Endometrium (tissue), 2 donors: ENCODE measurements at regions not wholly inside any gene's neighbourhood (a gene's known extent, or its start where the extent isn't known, plus 50 kb on each side); places are given as distances from the start of the nearest gene placed in this dataset.

Experiments used
- FAIRE-seq: peaks from 2 replicates; lab custom pipeline; 2012; peaks lifted over from hg19 to GRCh38; lab: Jason Lieb, UNC
- donor health status: control.
- donor health status: control.

DNA sequence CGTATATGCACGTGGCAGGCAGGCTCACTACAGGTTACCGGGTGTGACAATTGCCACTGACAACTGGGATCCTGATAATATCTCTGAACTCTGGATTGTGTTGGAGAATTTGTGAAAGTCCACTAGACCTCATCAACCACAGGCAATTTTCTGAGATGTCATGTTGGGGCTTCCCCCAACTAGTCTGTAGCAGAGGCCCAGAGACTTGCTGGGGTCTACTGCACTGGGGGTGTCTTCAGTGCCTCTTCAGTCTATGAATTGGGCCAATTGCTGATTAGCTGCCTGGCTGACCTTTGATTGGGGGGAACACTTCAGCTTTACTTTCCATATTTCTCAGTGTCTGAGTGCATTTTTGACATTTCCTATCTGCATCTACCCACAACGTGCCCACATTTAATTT, 201.5 kb downstream of the MTX2 start:
- no peak for FAIRE-seq

DNA sequence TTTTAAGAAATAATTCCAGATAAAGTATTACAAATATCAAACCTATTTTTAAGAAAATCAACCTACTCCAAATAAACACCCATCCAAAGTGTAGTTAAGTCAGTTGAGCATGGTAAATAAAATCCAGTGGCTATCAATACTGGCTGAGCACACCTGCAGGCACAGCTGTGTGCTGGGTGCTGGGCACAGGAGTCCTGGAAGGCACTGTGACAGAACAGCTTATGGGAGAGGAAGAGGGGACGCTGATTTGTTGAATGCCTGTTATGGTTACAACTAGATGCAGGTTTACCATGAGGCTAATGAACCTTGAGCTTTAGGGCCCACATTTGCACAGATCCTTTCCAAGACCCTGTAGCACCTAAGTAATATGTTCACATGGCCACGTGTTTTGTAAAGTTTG, 202.7 kb downstream of the MTX2 start:
- FAIRE-seq, result no peak

DNA sequence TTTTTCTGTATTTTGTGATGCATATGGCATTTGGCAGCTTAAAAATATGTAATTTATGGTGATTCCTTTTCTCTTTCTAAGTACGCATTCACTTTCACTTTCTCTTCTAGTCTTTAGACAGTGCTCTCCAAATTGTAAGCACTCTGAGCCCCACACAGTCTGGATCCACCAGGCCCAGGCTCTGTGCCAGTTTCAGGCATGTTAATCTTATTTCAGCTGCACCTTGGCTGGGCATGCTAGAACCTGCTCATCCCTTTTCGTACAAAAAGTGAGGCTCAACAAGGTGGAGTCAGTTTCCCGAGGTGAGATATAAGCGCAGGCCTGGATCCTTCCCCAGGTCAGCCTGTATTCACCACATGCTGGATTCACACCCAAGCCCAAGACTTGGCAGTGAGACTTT, 203.9 kb downstream of the MTX2 start:
- no peak for FAIRE-seq

DNA sequence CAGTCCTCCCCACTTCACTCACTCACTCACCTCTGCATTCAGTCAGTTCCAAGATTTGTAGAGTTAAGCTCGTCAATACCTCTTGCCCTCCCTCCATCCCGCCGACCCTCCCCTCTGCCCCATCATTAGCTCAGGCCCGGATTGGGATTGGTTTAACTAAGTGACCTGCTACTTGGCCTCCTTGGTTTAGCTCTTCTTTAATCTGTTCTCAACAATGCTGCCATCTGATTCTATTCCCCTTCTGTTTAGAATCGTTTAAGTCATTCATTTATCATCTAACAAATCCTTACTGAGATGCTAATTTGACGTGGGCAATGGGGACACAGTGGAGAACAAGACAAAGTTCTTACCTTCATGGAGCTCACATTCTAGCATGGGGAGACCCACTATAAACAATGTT, 204.6 kb downstream of the MTX2 start:
- no peak for FAIRE-seq

DNA sequence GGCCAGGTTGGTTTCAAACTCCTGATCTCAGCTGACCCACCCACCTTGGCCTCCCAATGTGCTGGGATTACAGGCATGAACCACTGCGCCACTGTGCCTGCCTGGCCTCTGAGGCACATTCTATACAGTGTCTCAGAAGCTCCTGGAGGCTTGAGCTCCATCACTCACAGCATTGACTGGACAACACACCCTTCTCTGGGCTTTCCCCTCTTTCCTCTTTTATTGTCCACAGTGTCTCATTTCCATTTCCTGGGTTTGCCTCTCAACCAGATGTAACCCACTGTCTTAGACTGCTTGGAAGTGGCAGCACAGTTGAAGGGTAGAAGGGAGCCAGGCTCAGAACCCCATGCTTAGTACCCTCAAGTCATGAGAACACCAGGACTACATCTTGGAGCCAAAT, 208.1 kb downstream of the MTX2 start:
- FAIRE-seq, result no peak

DNA sequence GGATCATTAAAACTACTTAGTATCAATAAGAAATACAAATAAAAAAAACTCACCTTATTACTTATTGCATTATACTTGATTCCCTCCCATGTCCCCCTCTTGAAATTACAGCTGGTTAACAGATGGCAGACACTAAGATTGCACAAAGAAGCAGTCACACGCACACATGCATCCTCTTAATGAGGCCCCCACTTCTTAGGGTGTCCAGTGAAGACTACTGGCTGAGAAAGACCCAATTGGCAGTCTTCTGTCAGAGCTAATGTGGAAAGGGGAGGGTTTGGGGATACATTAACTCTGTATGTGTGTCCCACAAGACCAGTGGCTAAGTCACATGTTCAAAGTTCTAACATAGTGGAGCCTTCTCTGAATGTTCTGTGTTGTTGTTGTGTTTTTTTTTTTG, 210.7 kb downstream of the MTX2 start:
- FAIRE-seq, result no peak

DNA sequence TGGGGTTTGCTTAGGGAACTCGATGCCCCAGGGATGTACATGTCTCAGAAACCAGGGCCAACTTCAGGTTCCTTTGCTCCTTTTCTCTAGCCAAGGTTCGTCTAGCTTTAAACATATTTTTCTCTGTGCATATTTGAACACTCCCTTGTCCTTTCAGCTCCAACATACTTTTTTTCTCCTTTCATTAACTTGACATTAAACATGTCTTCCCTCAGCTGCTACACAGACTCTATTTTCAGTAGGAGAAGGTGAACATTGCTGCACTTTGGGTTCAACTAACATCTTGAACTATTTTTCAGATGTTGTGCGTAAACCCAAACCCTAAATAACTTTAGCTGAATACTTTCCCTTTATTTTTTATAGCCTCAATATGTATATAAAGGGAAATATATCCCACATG, 212.9 kb downstream of the MTX2 start:
- peak; percentile 80 for FAIRE-seq

DNA sequence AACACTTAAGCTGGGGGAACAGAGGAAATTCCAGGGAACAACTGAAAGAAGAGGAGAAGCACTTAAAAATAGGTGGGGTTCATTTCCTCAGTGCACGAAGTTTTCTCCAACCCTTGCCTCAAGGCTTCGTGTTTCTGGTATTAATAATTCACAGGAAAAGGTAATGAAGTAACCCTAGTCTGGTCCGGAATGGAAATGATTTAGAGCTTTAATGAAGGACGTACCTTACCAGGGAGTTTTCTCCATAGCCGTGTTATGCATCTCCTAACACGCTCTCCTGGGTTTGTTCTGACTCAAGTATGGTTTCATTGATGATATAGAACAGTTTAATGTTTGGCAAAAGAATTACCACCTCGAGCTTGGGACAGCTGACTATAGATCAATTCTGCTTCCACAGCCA, 214.2 kb downstream of the MTX2 start:
- no peak for FAIRE-seq

DNA sequence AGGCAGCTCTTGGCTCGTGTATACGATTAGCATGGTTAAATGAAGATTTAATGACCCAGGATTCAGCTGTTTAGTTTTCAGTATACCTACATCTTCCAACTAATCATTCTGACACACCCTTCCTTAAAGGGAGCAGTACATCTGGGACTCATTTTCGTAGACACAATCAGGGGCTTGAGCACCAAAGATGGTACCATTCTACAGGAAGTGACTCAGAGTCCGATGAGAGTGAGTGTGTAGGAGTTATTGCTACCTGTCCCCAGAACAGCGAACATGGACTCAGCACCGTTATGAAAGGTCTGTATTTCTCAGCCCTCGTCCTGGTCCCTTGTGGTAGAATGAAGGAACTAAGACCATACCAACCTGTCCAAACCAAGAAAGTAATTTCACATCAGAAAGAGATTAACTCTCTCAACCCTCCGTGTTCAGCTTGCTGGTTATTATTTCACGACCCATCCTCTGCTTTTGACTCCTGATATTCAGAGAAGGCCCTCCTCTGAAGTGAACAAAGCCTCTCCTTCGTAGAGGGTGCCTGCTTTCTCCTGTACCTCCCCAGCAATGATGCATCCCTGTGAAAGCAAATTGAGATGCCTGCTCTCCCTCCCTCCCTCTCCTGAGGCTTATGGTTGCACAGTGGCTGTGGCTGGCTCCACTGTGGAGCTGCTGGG, 214.8 kb downstream of the MTX2 start:
- no peak for FAIRE-seq

DNA sequence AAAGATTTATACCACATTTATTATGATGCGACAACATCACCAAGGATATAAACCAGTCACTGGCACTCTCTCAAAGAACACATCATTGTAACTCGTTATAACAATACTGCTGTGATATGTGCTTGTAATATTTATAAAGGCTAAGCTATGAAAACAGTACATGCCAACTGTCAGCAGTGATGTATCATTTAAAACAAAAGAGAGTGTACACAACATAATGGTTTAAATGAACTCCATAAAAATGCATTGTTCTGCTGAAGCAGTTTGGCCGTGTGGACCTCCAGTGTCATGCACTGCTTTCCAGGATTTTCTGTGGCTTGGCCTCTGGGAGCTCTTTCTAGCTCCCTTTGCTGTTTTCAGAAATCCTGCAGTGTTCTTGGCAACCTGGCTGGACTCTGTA, 215.6 kb downstream of the MTX2 start:
- no peak for FAIRE-seq

DNA sequence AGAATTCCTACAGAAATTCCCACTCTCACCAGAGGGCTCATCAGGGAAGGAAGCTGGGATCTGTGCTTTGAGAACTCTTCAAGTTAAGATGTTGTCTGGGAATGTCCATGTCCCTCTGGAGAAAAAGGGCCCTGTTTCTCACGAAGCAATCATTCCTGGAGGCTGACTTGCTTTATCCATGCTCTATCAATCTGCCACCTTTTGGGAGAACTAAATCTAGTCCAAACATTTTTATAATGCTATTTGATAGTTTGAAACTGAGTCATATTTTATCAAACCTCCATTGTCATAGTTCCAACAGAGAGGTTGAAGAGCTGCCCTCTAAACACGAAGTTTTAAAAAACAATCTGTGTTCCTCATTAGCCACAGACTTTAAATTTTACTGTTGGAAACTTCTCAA, 219.2 kb downstream of the MTX2 start:
- FAIRE-seq, result no peak

DNA sequence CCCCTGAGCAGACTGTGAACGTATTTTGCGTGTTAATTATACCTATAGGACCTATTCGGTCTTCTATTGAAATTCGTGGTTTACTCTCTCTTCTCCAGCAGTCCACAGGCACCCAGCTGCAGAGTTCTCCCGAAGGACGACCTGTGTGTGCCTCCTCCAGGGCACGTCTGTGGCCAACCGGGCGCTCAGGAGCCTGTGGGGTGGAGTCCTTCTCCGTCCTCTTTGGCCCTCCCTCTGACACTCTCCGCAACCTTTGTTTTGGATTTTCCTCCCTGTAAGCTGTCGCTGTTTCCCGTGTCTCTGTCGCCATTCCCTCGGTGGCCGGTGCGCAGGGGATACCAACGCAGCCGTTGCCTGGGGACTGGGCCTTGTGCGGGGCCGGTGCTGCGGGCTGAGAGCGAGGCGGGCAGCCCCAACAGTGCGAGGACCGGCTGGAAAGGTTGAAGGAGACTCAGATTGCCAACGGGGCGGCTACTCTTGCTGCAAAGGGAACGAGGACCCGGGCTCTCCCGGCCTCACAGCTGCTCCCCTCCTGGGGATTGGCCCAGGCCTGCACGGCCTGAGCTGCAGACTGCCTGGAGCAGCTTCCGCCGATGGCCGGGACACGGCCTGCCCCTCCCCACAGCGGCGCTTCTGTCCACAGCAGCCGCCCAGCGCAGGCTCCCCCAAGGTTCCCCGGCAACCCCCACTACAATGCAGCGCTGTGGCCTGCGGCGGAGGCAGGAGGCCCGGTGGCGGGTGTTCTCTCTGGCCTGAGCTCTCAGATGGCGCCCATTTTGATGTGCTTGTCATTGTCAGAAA, 221.0 kb downstream of the MTX2 start:
- FAIRE-seq, result no peak

DNA sequence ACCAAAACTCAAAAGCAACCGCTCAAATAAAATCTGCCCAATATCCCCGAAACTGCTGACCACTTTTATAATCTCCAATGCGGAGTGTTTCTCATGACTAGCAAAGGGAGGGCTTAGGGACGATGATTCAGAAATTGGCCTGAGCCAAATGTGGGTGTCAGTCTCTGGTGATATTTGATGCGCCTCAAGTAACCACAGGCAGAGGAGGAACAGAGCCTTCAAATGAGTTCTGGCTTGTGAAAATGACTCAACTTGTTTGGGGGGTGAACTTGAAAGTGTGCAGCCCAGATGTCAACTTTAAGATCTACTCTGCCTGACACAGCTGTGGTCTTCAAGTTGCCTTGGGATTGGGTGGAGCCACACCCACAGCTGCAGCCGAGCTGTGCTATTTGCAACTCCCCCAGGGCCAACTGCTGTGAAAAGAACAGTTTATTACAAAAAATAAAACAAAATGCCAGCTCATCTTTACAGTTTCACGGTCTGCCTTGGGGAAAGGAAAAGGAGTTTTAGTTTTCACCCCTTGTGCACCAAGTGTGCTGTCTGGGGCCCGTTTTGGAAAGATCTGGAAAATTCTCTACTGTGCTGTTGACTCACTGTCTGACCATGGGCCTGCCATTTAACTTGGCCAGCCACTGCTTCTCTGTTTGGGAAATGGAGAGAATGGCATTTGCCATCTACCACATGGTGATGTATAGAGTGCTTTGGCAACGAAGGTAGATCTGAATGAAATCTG, 222.1 kb downstream of the MTX2 start:
- peak; percentile 98 for FAIRE-seq

DNA sequence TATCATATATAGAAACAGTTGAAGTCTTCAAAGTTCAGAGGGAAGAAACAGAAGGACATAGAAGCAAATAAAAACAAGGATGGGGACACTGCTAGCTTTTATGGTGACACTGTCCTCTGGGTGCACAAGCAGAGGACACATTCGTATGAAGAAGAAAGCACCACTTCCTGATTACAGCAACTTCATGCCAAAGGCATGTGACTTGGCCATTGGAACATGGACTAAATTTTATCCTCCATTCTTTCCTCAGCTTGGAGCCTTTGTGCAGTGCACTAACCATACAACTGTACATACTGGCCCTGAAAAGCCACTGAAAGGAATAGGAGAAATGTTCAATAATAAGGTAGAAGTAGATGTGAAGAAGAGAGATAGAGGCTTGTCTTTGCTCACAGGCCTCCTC, 223.3 kb downstream of the MTX2 start:
- no peak for FAIRE-seq

DNA sequence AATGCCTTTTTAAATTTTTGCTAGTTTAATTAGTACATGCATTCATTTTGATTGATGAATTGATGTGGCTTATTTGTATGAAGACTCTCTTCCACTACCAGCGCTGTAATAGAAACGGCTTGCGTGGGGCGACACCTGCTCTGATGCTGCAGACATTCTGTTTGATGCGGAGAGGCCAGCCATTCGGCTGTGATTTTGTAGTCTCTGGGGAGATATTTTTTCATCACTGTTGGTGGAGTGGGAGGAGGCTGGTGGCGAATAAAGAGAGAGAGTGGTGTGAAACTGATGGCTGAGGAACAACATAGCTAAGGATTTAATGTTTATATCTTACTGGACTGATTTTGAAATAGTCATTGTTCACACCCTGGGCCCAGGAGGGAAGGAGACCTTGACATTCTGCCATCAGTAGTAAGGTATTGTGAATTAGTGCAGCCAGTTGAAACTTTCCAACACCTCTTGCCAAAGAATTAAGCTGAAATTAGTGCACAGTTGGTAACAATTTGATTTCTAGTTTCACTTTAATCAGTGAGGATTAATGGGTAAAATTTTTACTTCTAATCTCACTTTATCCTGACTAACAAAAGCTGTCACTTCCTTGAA, 224.1 kb downstream of the MTX2 start:
- peak; percentile 15 for FAIRE-seq

DNA sequence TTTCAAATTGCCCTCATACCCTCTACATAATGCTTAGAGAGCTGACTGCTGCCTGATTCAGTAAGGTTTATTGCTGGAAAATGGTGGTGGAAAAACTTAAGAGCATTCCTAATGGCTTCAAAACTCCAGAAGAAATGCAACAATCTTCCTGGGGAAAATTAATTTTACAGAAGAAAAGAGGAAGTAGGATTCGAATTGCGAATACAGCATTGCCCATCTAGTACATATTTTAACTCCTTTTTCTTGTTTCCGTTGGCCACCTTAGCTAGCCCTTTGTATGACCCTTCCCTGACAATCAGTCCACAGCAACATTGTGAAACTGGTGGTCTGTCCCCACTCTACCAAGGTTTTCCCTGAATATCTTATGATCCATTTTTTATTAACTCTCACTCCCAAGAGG, 224.7 kb downstream of the MTX2 start:
- FAIRE-seq, result no peak

DNA sequence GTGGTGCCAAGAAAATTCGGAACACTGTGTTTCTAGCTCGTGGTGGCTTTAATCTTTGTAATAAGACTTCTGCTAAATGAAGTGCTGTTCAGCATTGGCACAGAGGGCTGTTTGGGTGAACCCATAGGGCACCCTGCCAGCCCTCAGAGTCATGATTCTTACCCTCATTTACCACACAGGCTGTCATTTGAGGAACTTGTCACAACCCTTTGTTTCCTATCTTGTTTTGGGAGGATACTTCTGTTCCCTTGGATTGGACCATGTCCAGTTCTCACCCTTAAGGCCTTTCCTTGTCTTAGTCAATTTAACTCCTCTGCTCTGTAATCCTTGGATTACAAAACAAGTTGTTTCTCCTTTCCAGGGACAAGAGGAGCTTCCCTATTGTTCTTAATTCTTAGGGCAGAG, 225.7 kb downstream of the MTX2 start:
- no peak for FAIRE-seq

DNA sequence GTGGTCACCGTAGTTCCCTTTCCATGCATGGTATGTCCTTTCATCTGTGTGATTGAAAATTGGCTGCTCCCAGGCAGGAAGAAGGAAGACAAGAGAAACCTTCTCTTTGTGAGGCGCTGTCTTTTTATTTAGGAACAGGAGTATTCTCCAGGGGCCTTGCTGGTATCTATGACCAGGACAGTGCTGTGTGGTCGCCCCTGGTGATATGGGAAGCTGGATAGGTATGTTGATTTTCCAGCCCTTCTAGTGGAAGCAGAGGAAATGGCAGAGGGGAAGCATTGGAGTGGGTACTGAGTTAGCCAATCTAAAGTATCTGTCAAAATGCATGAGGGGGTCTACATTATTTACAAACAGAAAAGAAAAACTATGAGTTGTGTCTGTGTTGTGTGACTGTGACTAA, 226.6 kb downstream of the MTX2 start:
- FAIRE-seq, result no peak

DNA sequence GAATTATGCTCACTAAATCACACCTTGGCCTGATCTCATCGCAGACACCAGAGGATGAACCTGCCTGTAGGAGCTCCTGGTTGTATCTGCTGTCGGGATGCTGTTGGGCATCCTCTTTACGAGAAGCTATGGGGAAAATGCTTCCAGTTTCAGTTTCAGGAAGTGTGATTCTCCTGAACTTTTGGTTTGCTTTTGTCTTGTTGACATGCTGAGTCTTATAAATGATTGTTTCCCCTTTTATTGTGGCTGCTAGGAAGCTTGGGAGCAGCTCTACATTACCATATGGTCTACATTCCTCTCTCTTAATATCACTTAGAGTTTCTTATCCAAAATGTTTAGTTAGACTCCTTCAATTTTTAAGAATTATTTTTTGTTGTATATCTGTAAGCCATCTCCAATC, 227.5 kb downstream of the MTX2 start:
- FAIRE-seq, result peak; percentile 31

DNA sequence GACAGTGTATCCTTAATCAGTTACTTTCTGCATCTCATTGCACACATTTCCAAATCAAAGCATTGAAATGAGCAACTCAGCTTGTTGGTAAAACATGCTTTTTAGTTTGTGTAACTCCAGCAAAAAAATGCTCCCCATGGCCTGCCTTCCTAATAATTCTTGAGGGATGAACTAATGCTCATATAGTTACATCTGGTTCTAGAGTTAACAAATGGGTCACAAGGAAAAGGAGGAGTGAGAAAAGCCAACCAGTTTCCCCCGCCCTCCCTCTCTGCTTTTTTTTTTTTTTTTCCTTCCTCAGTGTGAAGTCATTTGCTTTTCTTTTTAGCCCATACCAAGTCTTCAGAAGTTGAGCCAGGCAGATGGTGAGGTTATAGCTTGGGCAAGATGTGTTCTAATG, 231.7 kb downstream of the MTX2 start:
- peak; percentile 98 for FAIRE-seq

DNA sequence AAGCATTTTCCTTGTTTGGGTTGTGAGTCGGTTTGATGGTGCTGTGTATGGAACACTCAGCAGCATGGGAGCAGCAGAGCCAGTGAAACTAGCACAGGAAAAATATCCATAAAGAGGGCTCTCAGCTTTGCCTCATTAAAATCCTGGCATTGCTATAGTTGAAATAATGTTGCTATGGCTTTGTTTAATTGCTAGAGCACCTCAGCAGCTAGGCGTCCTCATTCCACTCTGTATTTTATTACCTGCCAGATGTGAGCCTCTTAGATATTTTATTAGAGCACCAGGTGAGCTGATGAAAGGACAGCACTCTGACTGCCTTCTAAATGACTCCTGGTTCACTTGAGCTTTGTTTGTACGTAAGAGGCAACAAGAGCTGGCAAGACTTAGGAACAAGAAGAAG, 232.4 kb downstream of the MTX2 start:
- FAIRE-seq, result no peak

DNA sequence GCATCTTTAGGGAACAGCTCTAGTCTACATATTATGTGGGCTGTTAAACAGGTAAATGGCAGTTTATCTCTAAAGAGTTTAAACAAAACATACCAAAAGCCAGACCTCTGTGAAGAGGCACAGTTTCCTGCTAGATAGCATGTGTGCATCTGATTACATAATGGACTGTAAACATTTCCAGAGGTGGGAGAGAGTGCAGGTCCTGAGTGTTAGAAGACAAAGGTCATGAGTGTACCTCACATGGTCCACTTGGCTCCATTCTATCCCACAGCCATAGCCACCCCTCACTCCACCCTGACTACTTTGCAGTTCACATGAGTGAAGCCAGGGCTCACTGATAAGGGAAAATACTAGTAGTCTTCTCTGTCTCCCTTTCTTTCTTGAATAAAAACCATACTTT, 233.4 kb downstream of the MTX2 start:
- no peak for FAIRE-seq

DNA sequence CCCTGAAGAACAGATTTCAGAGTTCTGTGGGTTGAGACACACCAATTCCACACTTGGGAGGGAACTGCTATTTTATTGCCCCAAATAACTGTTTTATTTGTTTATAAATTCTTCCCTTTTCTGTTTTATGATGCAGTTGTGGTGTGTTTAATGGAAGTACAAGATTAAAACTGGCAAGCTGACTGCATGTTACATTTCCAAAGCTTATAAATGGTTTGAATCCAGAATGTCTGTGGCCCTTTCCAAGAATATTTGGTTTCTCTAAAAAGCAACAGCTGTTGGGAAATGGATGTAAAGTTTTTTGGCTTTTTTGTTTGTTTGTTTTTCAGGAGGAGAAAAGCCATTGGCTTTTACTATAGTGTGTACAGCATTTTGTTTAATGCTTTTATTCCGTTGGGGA, 234.5 kb downstream of the MTX2 start:
- peak; percentile 99 for FAIRE-seq
